ENCODE measurements at regions not wholly inside any gene's neighbourhood (a gene's known extent, or its start where the extent isn't known, plus 50 kb on each side); places are given as distances from the start of the nearest gene placed in this dataset.

- TF ChIP-seq, protein P1, sequence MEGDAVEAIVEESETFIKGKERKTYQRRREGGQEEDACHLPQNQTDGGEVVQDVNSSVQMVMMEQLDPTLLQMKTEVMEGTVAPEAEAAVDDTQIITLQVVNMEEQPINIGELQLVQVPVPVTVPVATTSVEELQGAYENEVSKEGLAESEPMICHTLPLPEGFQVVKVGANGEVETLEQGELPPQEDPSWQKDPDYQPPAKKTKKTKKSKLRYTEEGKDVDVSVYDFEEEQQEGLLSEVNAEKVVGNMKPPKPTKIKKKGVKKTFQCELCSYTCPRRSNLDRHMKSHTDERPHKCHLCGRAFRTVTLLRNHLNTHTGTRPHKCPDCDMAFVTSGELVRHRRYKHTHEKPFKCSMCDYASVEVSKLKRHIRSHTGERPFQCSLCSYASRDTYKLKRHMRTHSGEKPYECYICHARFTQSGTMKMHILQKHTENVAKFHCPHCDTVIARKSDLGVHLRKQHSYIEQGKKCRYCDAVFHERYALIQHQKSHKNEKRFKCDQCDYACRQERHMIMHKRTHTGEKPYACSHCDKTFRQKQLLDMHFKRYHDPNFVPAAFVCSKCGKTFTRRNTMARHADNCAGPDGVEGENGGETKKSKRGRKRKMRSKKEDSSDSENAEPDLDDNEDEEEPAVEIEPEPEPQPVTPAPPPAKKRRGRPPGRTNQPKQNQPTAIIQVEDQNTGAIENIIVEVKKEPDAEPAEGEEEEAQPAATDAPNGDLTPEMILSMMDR (conservative IDR thresholded peaks at IDR 0.05 in 1 of 2, IDR thresholded peaks at IDR 0.05 in 1 of 2; ENCODE audit: low read depth in 1 of 2, low read length in 2 of 2), result no peak
- no peak for TF ChIP-seq EZH2 (IDR thresholded peaks at IDR 0.05; ENCODE audit: low read length, missing control alignments)
Measured at GRCh38 chr9:107388890-107389289, 100.7 kb downstream of the KLF4 start.
